ENCODE measurements at regions not wholly inside any gene's neighbourhood (a gene's known extent, or its start where the extent isn't known, plus 50 kb on each side); places are given as distances from the start of the nearest gene placed in this dataset.

DNA sequence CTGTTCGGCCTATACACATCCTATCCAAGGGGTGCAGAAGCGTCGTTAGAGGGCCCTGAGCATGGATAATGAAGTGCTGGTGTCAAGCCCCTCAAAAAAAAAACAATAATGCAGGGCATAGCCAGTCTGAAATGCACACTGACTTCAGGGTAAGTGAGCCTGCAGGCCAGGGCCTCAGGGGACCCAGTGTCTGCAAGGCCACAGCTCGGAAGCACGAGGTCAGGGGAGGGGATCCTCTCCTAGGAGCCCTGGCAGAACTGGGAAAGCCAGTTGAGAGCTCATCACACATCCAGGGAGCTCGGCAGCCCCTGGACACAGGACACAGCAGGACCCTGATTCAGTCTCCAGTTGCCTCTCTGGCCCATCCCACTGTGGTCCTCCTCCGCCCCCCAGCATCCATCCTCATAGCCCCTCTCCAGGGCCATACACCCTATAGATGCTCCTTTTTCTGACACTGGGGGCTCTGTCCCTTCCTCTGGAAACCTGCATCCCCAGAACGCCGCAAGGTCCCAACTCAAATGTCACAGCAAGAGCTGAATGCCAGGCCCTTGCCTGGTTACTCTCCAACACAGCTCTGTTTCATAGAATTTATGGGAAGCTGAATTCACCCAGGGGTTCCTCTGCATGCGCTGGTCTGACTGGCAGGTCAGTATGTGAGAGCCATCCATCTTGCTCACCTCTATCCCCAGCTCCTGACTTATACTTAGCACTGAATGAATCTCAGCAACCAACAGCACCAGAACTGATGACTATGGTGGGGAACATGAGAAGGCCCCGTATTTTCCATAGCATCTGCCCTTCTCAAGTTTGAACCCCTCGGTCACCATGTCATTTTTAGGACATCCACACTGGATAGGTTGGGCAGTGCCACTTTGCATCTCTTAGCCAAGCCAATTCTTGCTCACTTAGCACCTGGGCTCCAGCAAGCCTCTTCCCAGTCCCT, 717.0 kb upstream of the IGFBP3 start:
- TF ChIP-seq, protein P1, sequence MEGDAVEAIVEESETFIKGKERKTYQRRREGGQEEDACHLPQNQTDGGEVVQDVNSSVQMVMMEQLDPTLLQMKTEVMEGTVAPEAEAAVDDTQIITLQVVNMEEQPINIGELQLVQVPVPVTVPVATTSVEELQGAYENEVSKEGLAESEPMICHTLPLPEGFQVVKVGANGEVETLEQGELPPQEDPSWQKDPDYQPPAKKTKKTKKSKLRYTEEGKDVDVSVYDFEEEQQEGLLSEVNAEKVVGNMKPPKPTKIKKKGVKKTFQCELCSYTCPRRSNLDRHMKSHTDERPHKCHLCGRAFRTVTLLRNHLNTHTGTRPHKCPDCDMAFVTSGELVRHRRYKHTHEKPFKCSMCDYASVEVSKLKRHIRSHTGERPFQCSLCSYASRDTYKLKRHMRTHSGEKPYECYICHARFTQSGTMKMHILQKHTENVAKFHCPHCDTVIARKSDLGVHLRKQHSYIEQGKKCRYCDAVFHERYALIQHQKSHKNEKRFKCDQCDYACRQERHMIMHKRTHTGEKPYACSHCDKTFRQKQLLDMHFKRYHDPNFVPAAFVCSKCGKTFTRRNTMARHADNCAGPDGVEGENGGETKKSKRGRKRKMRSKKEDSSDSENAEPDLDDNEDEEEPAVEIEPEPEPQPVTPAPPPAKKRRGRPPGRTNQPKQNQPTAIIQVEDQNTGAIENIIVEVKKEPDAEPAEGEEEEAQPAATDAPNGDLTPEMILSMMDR (IDR thresholded peaks at IDR 0.05 in 4 of 5, conservative IDR thresholded peaks at IDR 0.05 in 1 of 5): no peak
- no peak for TF ChIP-seq POLR2A (IDR thresholded peaks at IDR 0.05)
